GM19452 (cell line): ENCODE measurements at regions not wholly inside any gene's neighbourhood (a gene's known extent, or its start where the extent isn't known, plus 50 kb on each side); places are given as distances from the start of the nearest gene placed in this dataset.
"Not testable (repeated sequence)": the region's sequence is repeated elsewhere in the genome, so short reads cannot be mapped to it uniquely, and the experiment has no call there.

Experiments used
- ATAC-seq: cut with Tn5 transposase; IDR thresholded peaks from one replicate; pipeline ENCODE4 v1.9.1; 2021; ENCODE audit not compliant: unreplicated experiment

GRCh38 chr16:85449191-85449884, 163.8 kb upstream of the GSE1 start:
- no peak for ATAC-seq

DNA sequence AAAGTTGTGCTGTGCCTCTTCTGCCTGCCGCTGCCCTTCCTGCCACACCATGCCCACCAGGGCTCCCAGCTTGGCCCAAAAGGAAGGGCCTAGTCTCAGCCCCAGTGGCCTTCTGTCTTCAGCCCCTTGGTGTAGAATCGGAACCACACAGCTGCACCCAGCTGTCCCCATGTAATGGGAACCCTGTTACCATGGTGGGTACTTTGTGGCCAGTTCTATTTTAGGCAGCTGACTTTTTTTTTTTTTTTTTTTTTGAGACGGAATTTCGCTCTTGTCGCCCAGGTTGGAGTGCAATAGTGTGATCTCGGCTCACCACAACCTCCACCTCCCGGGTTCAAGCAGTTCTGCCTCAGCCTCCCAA, 163.3 kb upstream of the GSE1 start:
- no peak for ATAC-seq

DNA sequence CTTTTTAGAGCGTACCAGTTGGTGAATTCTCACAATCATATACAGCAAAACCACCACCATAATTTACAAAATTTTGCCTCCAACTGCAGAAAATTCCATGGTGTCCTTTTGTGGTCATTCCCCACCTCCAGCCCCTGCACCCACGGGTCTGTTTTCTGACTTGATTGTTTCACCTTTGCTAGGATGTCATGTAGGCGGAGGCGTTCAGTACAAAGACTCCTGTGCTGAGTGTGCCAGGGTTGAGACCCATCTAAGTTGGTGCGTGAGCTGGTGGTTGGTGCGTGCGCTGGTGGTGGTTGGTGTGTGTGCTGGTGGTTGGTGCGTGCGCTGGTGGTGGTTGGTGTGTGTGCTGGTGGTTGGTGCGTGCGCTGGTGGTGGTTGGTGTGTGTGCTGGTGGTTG, 162.0 kb upstream of the GSE1 start:
- ATAC-seq = not testable (repeated sequence)

- no peak for ATAC-seq
Observed at GRCh38 chr16:85451641-85452363, 161.3 kb upstream of the GSE1 start.

DNA sequence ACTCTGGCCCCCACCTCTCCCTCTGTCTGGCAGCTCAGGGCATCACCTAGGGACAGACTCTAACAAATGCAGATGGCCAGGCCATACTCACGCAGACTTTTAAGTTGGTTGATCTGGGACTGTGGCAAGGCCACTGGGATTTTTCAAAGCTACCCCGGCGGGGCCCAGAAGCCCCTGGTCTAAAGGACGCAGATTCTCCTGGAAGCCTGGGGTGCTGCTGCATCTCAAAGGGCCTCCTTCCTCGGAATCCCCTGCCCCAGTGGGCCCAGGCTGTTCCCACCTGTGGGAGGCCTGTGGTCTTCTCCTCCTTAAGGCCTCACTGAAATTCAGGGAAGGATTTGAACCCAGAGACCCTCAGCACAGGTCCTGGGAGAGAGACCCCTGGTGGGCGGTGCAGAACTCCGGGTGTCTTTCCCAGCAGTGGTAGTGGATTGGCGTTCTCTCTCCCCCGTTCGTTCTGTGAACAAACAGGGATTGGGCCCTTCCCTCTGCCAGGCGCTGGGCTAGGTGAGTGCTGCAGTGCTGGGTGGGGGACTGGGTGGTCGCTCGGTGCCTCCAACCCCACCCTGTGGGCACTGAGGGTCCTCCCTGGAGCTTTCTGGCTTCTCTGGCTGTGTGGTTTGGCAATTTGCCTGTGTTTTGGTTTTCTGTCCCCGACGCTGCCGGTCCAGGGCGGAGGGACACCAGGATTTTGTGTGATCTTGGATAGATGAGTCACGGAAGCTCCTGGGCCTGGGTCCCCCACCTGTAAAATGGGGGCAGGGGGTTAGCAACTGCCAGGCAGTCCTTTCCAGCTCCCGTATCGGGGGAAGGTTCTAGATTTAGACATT, 160.5 kb upstream of the GSE1 start:
- no peak for ATAC-seq

GRCh38 chr16:85453194-85453678, 159.9 kb upstream of the GSE1 start:
- no peak for ATAC-seq

- no peak for ATAC-seq
Observed at GRCh38 chr16:85453703-85454102, 159.4 kb upstream of the GSE1 start.

DNA sequence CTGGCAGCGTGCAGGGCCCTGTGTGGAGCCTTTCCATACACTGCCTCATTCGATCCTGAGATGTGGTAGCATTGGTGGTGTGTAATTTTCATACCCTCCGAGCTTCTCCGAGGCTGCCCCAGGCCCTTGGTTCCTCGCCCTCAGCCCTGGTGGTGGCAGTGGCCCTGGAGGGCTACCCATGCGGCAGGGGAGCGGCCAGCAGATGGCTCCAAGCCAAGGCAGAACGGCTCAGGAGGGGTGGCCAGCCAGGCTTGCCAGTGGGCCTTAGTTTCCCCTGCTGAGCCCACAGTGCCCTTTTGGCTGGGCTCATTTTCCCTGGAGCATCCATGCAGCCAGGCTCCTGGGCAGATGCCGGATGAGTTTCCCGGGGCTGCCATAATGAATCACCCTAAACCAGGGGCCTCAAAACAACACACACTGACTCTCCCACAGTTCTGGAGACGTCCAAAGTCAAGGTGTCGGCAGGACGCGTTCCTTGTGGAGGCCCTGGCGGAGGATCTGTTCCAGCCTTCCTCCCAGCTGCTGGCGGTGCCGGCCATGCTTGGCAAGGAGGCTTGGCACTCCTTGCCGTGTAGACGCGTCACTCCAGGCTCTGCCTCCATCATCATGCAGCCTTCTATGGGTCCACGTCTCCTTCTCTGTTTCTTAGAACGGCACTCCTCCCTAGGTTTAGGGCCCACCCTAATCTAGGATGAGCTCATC, 158.8 kb upstream of the GSE1 start:
- ATAC-seq = no peak

DNA sequence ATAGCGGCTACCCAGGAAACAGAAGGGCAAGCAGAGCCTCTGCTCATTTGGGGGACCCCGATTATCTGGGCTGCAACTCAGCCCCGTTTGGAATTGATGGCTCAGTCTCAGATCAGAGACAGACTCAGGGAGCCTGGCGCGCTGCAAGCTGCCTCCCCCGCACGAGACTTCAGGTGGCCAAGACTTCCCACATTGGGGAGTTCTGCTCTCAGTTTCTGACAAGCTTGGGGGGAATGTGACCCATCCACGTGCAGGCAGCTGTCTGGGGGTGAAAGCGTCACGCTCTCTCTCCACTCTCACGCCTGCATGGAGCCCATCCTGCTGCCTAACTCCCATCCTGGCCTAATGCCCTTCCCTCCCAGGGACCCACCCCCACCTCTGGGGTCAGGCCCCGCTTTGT, 157.6 kb upstream of the GSE1 start:
- ATAC-seq = no peak

- no peak for ATAC-seq
Observed at GRCh38 chr16:85457366-85457765, 155.8 kb upstream of the GSE1 start.

GRCh38 chr16:85458968-85459367, 154.2 kb upstream of the GSE1 start:
- ATAC-seq = no peak

GRCh38 chr16:85459529-85460251, 153.4 kb upstream of the GSE1 start:
- ATAC-seq = no peak

GRCh38 chr16:85460252-85461021, 152.7 kb upstream of the GSE1 start:
- no peak for ATAC-seq

DNA sequence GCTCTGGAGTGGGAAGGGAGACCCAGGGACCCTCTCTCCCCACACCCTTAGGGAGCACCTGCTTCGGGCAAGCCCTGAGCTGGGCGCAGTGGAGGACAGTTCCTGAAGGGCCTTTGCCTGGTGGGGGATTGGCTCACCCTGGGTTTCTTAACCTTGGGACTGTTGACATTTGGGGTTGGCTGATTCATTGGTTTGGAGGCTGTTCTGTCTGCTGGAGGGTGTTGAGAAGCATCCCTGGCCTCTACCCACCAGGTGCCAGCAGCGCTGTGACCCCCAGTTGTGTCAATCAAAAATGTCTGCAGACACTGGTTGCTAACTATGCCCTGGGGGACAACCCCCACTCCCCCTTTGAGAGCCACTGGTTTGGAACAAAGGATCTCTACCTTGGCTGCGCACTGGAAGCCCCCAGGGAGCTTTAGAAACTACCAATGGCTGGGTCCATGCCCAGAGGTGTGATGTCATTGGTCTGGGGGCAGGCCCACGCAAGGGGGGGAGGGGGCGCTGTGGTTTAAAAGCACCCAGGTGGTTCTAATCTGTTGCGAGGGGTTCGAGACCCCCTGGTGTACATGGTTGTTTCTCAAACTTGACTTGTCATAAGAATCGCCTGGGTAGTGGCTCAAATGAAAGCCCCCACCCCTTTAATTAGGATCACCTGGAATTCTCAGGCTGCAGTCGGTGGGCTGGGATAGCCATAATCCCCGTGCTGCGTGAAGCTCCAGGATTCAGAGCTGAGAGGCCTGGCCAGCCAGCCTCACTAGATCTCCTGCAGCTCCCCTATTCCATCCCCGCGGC, 151.9 kb upstream of the GSE1 start:
- ATAC-seq = no peak

DNA sequence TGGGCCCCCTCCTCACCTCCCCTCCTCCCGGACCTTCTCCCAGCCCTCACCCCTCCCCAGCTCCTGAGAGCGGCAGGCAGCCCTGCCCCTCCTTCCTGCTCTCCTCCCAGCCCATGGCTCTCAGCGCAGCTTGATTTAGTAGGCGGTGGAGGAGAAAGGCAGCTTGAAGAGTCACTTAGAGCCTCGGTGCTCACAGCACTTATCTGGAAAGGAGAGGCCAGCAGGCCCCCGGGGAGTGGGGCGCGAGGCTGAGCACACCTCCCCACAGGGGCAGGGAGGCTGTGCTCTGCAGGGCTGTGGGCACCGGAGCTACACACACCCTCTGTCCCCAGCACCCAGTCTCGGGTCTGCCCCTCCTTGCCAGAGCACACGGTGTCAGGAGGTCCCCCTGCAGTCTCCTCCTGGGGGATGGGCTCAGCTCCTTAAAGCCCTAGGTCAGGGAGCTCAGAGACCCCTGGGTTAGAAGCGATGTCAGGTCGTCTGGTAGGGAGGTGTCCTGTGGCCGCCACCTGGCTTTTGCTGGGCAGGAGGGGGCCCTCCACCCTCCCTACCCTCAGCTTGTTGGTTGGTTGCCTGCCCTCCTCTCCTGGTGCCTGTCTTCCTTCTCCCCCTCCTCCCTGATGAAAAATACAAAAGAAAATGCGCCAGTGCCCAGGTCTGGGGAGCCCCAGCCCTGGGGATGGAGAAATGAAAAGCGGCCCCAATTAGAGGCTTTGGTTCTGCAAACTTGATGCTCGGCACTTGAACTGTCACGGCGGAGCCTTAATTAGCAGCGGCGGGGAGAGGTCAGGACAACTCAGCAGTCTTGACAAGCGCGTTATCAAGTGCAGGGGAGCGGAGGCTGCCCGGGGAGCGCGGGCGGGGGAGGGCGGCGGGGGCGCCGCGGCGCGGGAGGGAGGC, 151.1 kb upstream of the GSE1 start:
- ATAC-seq = no peak

- no peak for ATAC-seq
Observed at GRCh38 chr16:85462714-85463611, 150.2 kb upstream of the GSE1 start.
